B cell (primary cell): ENCODE measurements at regions not wholly inside any gene's neighbourhood (a gene's known extent, or its start where the extent isn't known, plus 50 kb on each side); places are given as distances from the start of the nearest gene placed in this dataset.

ENCODE experiments used
- CTCF ChIP-seq: fragments of 200-600 bp; IDR thresholded peaks from one replicate; pipeline ENCODE4 v1.8.0; 2022; ENCODE audit warnings: antibody characterized with exemption, mild to moderate bottlenecking
- EZH2 ChIP-seq: IDR thresholded peaks from 2 replicates; pipeline ENCODE4 v1.6.1; 2012; ENCODE audit warnings: borderline replicate concordance, low read depth, mild to moderate bottlenecking, moderate library complexity, low read length; ENCODE audit not compliant: insufficient read depth, poor library complexity, severe bottlenecking

GRCh38 chr14:97903821-97904220 lies 1106.6 kb downstream of the VRK1 start:
- no peak for TF ChIP-seq CTCF
- TF ChIP-seq EZH2, result no peak
